MCF 10A (cell line): ENCODE measurements at regions not wholly inside any gene's neighbourhood (a gene's known extent, or its start where the extent isn't known, plus 50 kb on each side); places are given as distances from the start of the nearest gene placed in this dataset.

Experiments used
- BruUV-seq: library from RNA; stranded (reverse); fragments of 400-500 nt; replicated peaks from 2 replicates; lab custom pipeline; 2021; lab: Mats Ljungman, UMichigan
- CTCF ChIA-PET: fragments of 300-600 bp; sonication (Branson Sonifier 250); formaldehyde crosslinking; extraction: SDS; loops from one replicate; lab custom pipeline; 2021; ENCODE audit warnings: antibody characterized with exemption, inconsistent platforms; lab: Yijun Ruan, JAX
- POLR2A ChIA-PET: fragments of 300-600, 350-650 bp; sonication (Branson Sonifier 250); formaldehyde crosslinking; extraction: SDS; loops from one replicate; lab custom pipeline; 2020; ENCODE audit warnings: antibody characterized with exemption, inconsistent platforms; lab: Yijun Ruan, JAX
- DNase-seq: peaks from one replicate; pipeline ENCODE4 v3.0.0-alpha.2; 2018; ENCODE audit not compliant: unreplicated experiment
- H3K27ac Mint-ChIP-seq: one replicate; pipeline ENCODE4 v1.8.0; 2022; ENCODE audit warnings: mild to moderate bottlenecking, low read depth, mixed read lengths; ENCODE audit not compliant: unreplicated experiment
- H3K27me3 Mint-ChIP-seq: one replicate; pipeline ENCODE4 v1.8.0; 2022; ENCODE audit warnings: mixed read lengths; ENCODE audit not compliant: insufficient read depth, unreplicated experiment
- H3K36me3 Mint-ChIP-seq: one replicate; pipeline ENCODE4 v1.8.0; 2022; ENCODE audit warnings: mild to moderate bottlenecking, moderate library complexity, mixed read lengths; ENCODE audit not compliant: insufficient read depth, unreplicated experiment
- H3K4me1 Mint-ChIP-seq: one replicate; pipeline ENCODE4 v1.8.0; 2022; ENCODE audit warnings: mixed read lengths; ENCODE audit not compliant: insufficient read depth, unreplicated experiment
- H3K4me3 Mint-ChIP-seq: one replicate; pipeline ENCODE4 v1.8.0; 2022; ENCODE audit warnings: mild to moderate bottlenecking, moderate library complexity, mixed read lengths; ENCODE audit not compliant: unreplicated experiment
- H3K9me3 Mint-ChIP-seq: one replicate; pipeline ENCODE4 v1.8.0; 2022; ENCODE audit warnings: mixed read lengths; ENCODE audit not compliant: unreplicated experiment
- intact Hi-C: fragments of 100-400 bp; cut with micrococcal nuclease; formaldehyde crosslinking; loops from 2 replicates; pipeline ENCODE4 v1.14.1; 2022
- TF ChIP-seq, protein P1 (sequence below): fragments of 200-600 bp; IDR thresholded peaks from one replicate; pipeline ENCODE4 v1.8.0; 2022; ENCODE audit warnings: antibody characterized with exemption, mild to moderate bottlenecking; ENCODE audit not compliant: unreplicated experiment

DNA sequence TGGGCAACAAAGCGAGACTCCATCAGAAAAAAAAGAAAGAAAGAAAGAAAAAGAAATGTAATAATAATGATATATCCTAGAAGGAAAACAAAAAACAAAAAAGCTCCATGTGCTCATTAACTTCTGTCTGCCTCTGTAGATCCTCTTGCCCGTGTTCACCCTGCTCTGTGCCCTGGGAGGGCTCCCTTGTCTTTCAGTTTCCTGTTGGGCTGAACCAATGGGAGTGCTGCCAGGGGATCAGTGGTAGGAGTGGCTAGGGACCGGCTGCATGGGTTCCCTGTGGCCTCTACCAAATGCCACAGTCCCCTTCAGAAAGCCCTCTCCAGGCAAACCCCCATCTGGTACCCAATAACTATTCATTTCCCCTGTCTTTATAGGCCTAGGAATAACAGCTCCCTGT, 51.8 kb upstream of the PARD3 start:
- Mint-ChIP-seq H3K36me3 (no peaks in the 10 kb centered on the region), H3K9me3 (no peaks in the 10 kb centered on the region), H3K4me1 (peaks cover 5% of the 10 kb centered on the region), H3K27me3 (peaks cover 10% of the 10 kb centered on the region), H3K27ac (no peak overlapping the region), H3K4me3 (no peak overlapping the region)
- peak; percentile 5 for DNase-seq
- BruUV-seq, result no TSS peak
- TF ChIP-seq, protein P1, sequence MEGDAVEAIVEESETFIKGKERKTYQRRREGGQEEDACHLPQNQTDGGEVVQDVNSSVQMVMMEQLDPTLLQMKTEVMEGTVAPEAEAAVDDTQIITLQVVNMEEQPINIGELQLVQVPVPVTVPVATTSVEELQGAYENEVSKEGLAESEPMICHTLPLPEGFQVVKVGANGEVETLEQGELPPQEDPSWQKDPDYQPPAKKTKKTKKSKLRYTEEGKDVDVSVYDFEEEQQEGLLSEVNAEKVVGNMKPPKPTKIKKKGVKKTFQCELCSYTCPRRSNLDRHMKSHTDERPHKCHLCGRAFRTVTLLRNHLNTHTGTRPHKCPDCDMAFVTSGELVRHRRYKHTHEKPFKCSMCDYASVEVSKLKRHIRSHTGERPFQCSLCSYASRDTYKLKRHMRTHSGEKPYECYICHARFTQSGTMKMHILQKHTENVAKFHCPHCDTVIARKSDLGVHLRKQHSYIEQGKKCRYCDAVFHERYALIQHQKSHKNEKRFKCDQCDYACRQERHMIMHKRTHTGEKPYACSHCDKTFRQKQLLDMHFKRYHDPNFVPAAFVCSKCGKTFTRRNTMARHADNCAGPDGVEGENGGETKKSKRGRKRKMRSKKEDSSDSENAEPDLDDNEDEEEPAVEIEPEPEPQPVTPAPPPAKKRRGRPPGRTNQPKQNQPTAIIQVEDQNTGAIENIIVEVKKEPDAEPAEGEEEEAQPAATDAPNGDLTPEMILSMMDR, result no peak
- ChIA-PET CTCF (no interaction called here), POLR2A (no interaction called here)
- intact Hi-C loops, result no loop called here
